ENCODE measurements at regions not wholly inside any gene's neighbourhood (a gene's known extent, or its start where the extent isn't known, plus 50 kb on each side); places are given as distances from the start of the nearest gene placed in this dataset.

- TF ChIP-seq EZH2 (IDR thresholded peaks at IDR 0.05) (no peak), POLR2AphosphoS5 (IDR thresholded peaks at IDR 0.05; ENCODE audit: borderline replicate concordance, low read depth, low read length) (no peak)
Observed at GRCh38 chr2:217481577-217481976, 521.2 kb downstream of the TNS1 start.

Data from SK-N-MC (cell line).